ENCODE measurements at regions not wholly inside any gene's neighbourhood (a gene's known extent, or its start where the extent isn't known, plus 50 kb on each side); places are given as distances from the start of the nearest gene placed in this dataset.

DNA sequence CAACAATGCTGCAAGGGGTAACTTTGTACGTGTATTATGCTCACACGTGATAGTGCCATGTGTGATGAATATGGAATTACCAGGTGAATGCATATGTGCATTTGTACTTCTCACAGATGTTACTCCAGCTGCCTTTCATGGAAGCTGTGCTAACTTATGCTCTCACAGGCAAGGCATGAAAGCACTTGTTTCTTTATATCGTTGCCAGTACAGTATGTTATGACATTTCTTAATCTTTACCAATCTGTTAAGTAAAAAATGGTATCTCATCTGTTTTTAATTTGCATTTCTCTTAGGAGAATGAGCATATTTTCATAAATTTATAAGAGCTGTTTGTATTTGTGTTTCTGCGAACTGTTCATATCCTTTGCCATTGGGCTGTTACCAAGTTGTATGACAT is 311.8 kb upstream of the DMRT1 start:
- no peak overlapping the region for H2AFZ ChIP-seq (ENCODE audit: control insufficient read depth, low read depth, low read length)
- TF ChIP-seq CUX1 (IDR thresholded peaks at IDR 0.05; ENCODE audit: insufficient replicate concordance, low read depth, low read length) = no peak
- no peak for TF ChIP-seq RUNX3 (IDR thresholded peaks at IDR 0.05; ENCODE audit: low read length)
- no peak for TF ChIP-seq SP1 (IDR thresholded peaks at IDR 0.05; ENCODE audit: low read depth, low read length)
- TF ChIP-seq, protein P1, sequence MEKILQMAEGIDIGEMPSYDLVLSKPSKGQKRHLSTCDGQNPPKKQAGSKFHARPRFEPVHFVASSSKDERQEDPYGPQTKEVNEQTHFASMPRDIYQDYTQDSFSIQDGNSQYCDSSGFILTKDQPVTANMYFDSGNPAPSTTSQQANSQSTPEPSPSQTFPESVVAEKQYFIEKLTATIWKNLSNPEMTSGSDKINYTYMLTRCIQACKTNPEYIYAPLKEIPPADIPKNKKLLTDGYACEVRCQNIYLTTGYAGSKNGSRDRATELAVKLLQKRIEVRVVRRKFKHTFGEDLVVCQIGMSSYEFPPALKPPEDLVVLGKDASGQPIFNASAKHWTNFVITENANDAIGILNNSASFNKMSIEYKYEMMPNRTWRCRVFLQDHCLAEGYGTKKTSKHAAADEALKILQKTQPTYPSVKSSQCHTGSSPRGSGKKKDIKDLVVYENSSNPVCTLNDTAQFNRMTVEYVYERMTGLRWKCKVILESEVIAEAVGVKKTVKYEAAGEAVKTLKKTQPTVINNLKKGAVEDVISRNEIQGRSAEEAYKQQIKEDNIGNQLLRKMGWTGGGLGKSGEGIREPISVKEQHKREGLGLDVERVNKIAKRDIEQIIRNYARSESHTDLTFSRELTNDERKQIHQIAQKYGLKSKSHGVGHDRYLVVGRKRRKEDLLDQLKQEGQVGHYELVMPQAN (conservative IDR thresholded peaks at IDR 0.05) = no peak
- no peaks in the 10 kb centered on the region; a peak in 1 of 4 replicates for H3K27me3 ChIP-seq (replicated peaks in 1 of 2; ENCODE audit: control insufficient read depth in 2 of 2, insufficient read depth in 2 of 2, low read length in 1 of 2)
- H3K4me3 ChIP-seq = no peak overlapping the region
- no peak overlapping the region for H3K4me2 ChIP-seq (ENCODE audit: control insufficient read depth, insufficient read depth)
- no TSS peak for BruUV-seq (replicated peaks)
- no peak for FAIRE-seq
- WGBS (ENCODE audit: insufficient coverage, insufficient replicate concordance, low lambda C conversion rate, missing lambda C conversion rate) = 13% methylated on average over 4 of the region's 4 CpGs
- ATAC-seq = no peak
- POLR2A ChIA-PET = no interaction called here
- no peaks in the 10 kb centered on the region for H3K9me3 ChIP-seq (replicated peaks; ENCODE audit: control insufficient read depth, insufficient read depth, low read length)
- SMC1A ChIA-PET (ENCODE audit: uncharacterized antibody, unreplicated experiment) = interaction anchor here (1.0 kb wide), 1 partner anchor 9 kb away, joined by 3 read pairs; no protein-coding TSS in a partner anchor
- intact Hi-C loops (cut with micrococcal nuclease; ENCODE audit: unreplicated experiment) (no loop called here), in situ Hi-C loops (cut with MboI) (no loop called here)
- H3K4me1 ChIP-seq (ENCODE audit: control insufficient read depth, insufficient read depth, low read length) = no peaks in the 10 kb centered on the region
- no peak for DNase-seq (ENCODE audit: low read depth, low spot score)
- CTCF ChIA-PET = interaction anchor here (0.6 kb wide), 1 partner anchor 12 kb away, joined by 3 read pairs; no protein-coding TSS in a partner anchor
- H3K9ac ChIP-seq (ENCODE audit: control insufficient read depth, insufficient read depth, low read length) = no peak overlapping the region
- H3K36me3 ChIP-seq (ENCODE audit: control insufficient read depth in 2 of 2, insufficient read depth in 2 of 2, low read length in 1 of 2) = no peaks in the 10 kb centered on the region
- RAD21 ChIA-PET (ENCODE audit: unreplicated experiment) = no interaction called here
- no peaks in the 10 kb centered on the region for H4K20me1 ChIP-seq (ENCODE audit: control insufficient read depth, insufficient read depth)
- H3K79me2 ChIP-seq (ENCODE audit: control insufficient read depth, insufficient read depth, low read length) = no peaks in the 10 kb centered on the region
- no peak overlapping the region for H3K27ac ChIP-seq (ENCODE audit: control insufficient read depth, insufficient read depth)

All from GM12878 (cell line).